ENCODE measurements at regions not wholly inside any gene's neighbourhood (a gene's known extent, or its start where the extent isn't known, plus 50 kb on each side); places are given as distances from the start of the nearest gene placed in this dataset.

DNA sequence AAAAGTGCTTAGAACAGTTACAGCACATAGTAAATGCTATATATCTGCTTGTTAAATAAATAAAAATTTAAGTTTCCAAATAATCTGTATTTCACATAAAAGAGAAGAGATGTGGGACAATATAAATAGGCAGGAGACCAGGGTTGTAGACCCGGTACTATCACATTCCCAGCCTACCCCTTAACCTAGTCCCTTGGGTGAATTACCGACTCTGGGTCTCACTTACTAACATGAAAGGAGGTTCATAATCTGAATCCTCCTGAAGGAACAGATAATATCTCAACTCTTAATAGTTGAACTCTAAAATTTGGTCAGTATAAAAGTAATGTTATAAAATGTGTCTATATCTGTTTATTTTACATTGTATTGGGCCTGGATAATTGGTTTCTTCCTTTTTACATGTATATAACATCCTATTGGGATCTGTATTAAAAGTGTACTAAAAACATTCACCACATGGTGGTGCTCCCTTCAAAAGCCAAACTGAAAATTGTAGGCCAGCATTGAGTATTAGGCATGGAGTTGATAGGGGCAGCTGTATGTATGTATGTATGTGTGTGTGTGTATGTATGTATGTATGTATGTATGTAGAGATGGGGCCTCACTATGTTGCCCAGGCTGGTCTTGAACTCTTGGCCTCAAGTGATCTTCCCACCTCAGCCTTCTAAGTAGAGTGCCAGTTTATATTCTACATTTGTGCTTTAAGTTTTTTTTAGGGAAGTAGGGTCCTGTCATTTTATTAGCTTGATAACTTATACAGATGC is 64.2 kb upstream of the ABL1 start:
- TF ChIP-seq EZH2phosphoT487 (IDR thresholded peaks at IDR 0.05; ENCODE audit: insufficient read depth, low read depth), result no peak
- TF ChIP-seq EZH2 (IDR thresholded peaks at IDR 0.05; ENCODE audit: insufficient read depth, poor library complexity, severe bottlenecking), result no peak

All from GM23248 (cell line).